Suprapubic skin (tissue), 3 donors: ENCODE measurements at regions not wholly inside any gene's neighbourhood (a gene's known extent, or its start where the extent isn't known, plus 50 kb on each side); places are given as distances from the start of the nearest gene placed in this dataset.

Experiments
- CTCF ChIP-seq, 2 donors: fragments of 200-600 bp in 1 of 2; fragments of 450-650 bp in 1 of 2; sonication (generic) in 1 of 2; IDR thresholded peaks; one replicate each; pipeline ENCODE4 v1.5.1; 2016 to 2019; ENCODE audit warnings: antibody characterized with exemption in 2 of 2, mild to moderate bottlenecking in 1 of 2, moderate library complexity in 1 of 2
- POLR2AphosphoS5 ChIP-seq, 3 donors: sonication (generic); formaldehyde crosslinking; IDR thresholded peaks; one replicate each; pipeline ENCODE4 v1.6.1; 2017; ENCODE audit warnings: antibody characterized with exemption in 3 of 3

GRCh38 chr4:145279122-145279960 lies 99.0 kb upstream of the OTUD4 start:
- no peak for TF ChIP-seq POLR2AphosphoS5 (IDR thresholded peaks at IDR 0.05)
- no peak for TF ChIP-seq CTCF (IDR thresholded peaks at IDR 0.05)
